Keratinocyte (primary cell): ENCODE measurements at regions not wholly inside any gene's neighbourhood (a gene's known extent, or its start where the extent isn't known, plus 50 kb on each side); places are given as distances from the start of the nearest gene placed in this dataset.

ENCODE experiments used
- DNase-seq: peaks from one replicate; pipeline ENCODE4 v3.0.0-alpha.2; 2011; ENCODE audit warnings: low read depth, missing footprints, low spot score
- FAIRE-seq: peaks from 2 replicates; lab custom pipeline; 2011; peaks lifted over from hg19 to GRCh38; lab: Jason Lieb, UNC
- H2AFZ ChIP-seq: 2 replicates; pipeline ENCODE4 v1.6.0; 2012; ENCODE audit warnings: low read length, control low read depth, inconsistent platforms; ENCODE audit not compliant: control insufficient read depth
- H3K27ac ChIP-seq: 2 replicates; pipeline ENCODE4 v1.5.1; 2011; ENCODE audit warnings: low read length; ENCODE audit not compliant: control insufficient read depth, insufficient read depth
- H3K27me3 ChIP-seq: 3 replicates; pipeline ENCODE4 v1.6.0; 2011; ENCODE audit warnings: low read length; ENCODE audit not compliant: control insufficient read depth, insufficient read depth; ENCODE audit errors: extremely low read depth
- H3K36me3 ChIP-seq, 2 experiments: 2 replicates in 1 of 2; 3 replicates in 1 of 2; pipeline ENCODE4 v1.5.1; 2011; ENCODE audit warnings: low read length in 2 of 2, mild to moderate bottlenecking in 1 of 2; ENCODE audit not compliant: control insufficient read depth in 2 of 2, insufficient read depth in 2 of 2; ENCODE audit errors: extremely low read depth in 1 of 2
- H3K4me1 ChIP-seq: 3 replicates; pipeline ENCODE4 v1.5.1; 2011; ENCODE audit warnings: low read length; ENCODE audit not compliant: control insufficient read depth, insufficient read depth; ENCODE audit errors: extremely low read depth
- H3K4me2 ChIP-seq: 3 replicates; pipeline ENCODE4 v1.6.0; 2011; ENCODE audit warnings: low read depth, low read length; ENCODE audit not compliant: control insufficient read depth, insufficient read depth; ENCODE audit errors: extremely low read depth
- H3K4me3 ChIP-seq, 3 experiments: fragments of 200-600 bp in 1 of 3; sonication (generic) in 1 of 3; 2 replicates in 2 of 3; 3 replicates in 1 of 3; pipeline ENCODE4 v1.5.1; 2011 to 2016; ENCODE audit warnings: low read length in 3 of 3, mild to moderate bottlenecking in 3 of 3, control low read depth in 2 of 3, inconsistent platforms in 1 of 3, low read depth in 1 of 3, mixed read lengths in 1 of 3, mixed run types in 1 of 3, moderate library complexity in 1 of 3; ENCODE audit not compliant: control insufficient read depth in 2 of 3, insufficient read depth in 2 of 3; ENCODE audit errors: extremely low read depth in 1 of 3
- H3K79me2 ChIP-seq: 2 replicates; pipeline ENCODE4 v1.6.0; 2012; ENCODE audit warnings: low read length; ENCODE audit not compliant: control insufficient read depth, insufficient read depth
- H3K9ac ChIP-seq: 3 replicates; pipeline ENCODE4 v1.6.0; 2011; ENCODE audit warnings: low read length; ENCODE audit not compliant: control insufficient read depth, insufficient read depth; ENCODE audit errors: extremely low read depth
- H3K9me1 ChIP-seq: 3 replicates; pipeline ENCODE4 v1.6.0; 2011; ENCODE audit warnings: low read length; ENCODE audit not compliant: control insufficient read depth, insufficient read depth; ENCODE audit errors: extremely low read depth
- H3K9me3 ChIP-seq: 2 replicates; pipeline ENCODE4 v1.5.1; 2012; ENCODE audit warnings: low read depth, low read length; ENCODE audit not compliant: control insufficient read depth
- H4K20me1 ChIP-seq: 3 replicates; pipeline ENCODE4 v1.6.0; 2011; ENCODE audit warnings: low read length; ENCODE audit not compliant: control insufficient read depth, insufficient read depth; ENCODE audit errors: extremely low read depth
- CTCF ChIP-seq, 3 experiments: IDR thresholded peaks in 1 of 3; conservative IDR thresholded peaks in 1 of 3; optimal IDR thresholded peaks in 1 of 3; 2 replicates in 2 of 3; 3 replicates in 1 of 3; pipeline versions ENCODE3 to v1.5.1; 2011; ENCODE audit warnings: low read length in 3 of 3, mild to moderate bottlenecking in 3 of 3, moderate library complexity in 2 of 3, control low read depth in 1 of 3, inconsistent platforms in 1 of 3; ENCODE audit not compliant: insufficient read depth in 2 of 3; ENCODE audit errors: extremely low read depth in 1 of 3
- EZH2 ChIP-seq: IDR thresholded peaks from one replicate; pipeline ENCODE4 v1.6.1; 2012; ENCODE audit warnings: inconsistent platforms, mild to moderate bottlenecking, low read length, moderate library complexity
- dilution Hi-C: fragments of 300-500 bp; cut with MboI; formaldehyde crosslinking; loops from one replicate; pipeline ENCODE4 v1.7.0; 2020; ENCODE audit warnings: low sequenced_read_pairs; ENCODE audit not compliant: extremely low pct_ligation_motif_present

GRCh38 chr20:4369119-4369797, 120.2 kb upstream of the ADRA1D start:
- Histone ChIP-seq H3K27me3 (no peaks in the 10 kb centered on the region), H3K9me1 (no peaks in the 10 kb centered on the region), H3K9ac (no peak overlapping the region), H3K4me1 (no peaks in the 10 kb centered on the region), H3K4me3 (no peak overlapping the region), H3K27ac (no peak overlapping the region), H3K36me3 (no peaks in the 10 kb centered on the region), H2AFZ (no peak overlapping the region), H3K4me2 (no peak overlapping the region), H3K9me3 (peaks cover 6% of the 10 kb centered on the region), H4K20me1 (no peaks in the 10 kb centered on the region), H3K79me2 (no peaks in the 10 kb centered on the region)
- no peak for FAIRE-seq
- dilution Hi-C loops: no loop called here
- no peak for DNase-seq
- TF ChIP-seq CTCF (optimal IDR thresholded peaks at IDR 0.05 in 1 of 3, IDR thresholded peaks at IDR 0.05 in 1 of 3, conservative IDR thresholded peaks at IDR 0.05 in 1 of 3; ENCODE audit: extremely low read depth in 1 of 3, insufficient read depth in 2 of 3, low read length in 3 of 3) (no peak), EZH2 (no peak)

GRCh38 chr20:4366076-4366475, 117.0 kb upstream of the ADRA1D start:
- peak; percentile 80 for FAIRE-seq
- Histone ChIP-seq H3K4me2 (no peak overlapping the region), H3K9me1 (no peaks in the 10 kb centered on the region), H3K36me3 (no peaks in the 10 kb centered on the region), H4K20me1 (no peaks in the 10 kb centered on the region), H3K4me3 (no peak overlapping the region), H3K79me2 (no peaks in the 10 kb centered on the region), H3K27ac (no peak overlapping the region), H3K27me3 (no peaks in the 10 kb centered on the region), H3K9me3 (peaks cover 6% of the 10 kb centered on the region), H3K9ac (no peak overlapping the region), H2AFZ (no peak overlapping the region), H3K4me1 (no peaks in the 10 kb centered on the region)
- no peak for TF ChIP-seq EZH2
- no peak for TF ChIP-seq CTCF (optimal IDR thresholded peaks at IDR 0.05 in 1 of 3, IDR thresholded peaks at IDR 0.05 in 1 of 3, conservative IDR thresholded peaks at IDR 0.05 in 1 of 3; ENCODE audit: extremely low read depth in 1 of 3, insufficient read depth in 2 of 3, low read length in 3 of 3)
- dilution Hi-C loops: no loop called here
- DNase-seq: peak; percentile 17
